Fibroblast of skin of right quadriceps (primary cell): ENCODE measurements at regions not wholly inside any gene's neighbourhood (a gene's known extent, or its start where the extent isn't known, plus 50 kb on each side); places are given as distances from the start of the nearest gene placed in this dataset.

Source experiments
- DNase-seq: peaks from one replicate; pipeline ENCODE4 v3.0.0-alpha.2; 2013

GRCh38 chr20:52473186-52473585, 281.6 kb upstream of the ZFP64 start:
- DNase-seq = no peak

GRCh38 chr20:52470561-52470960, 279.0 kb upstream of the ZFP64 start:
- no peak for DNase-seq

GRCh38 chr20:52469128-52469527, 277.5 kb upstream of the ZFP64 start:
- peak; percentile 27 for DNase-seq

- DNase-seq = no peak
Observed at GRCh38 chr20:52465991-52466390, 274.4 kb upstream of the ZFP64 start.

GRCh38 chr20:52461582-52461981, 270.0 kb upstream of the ZFP64 start:
- DNase-seq = no peak

- no peak for DNase-seq
Observed at GRCh38 chr20:52459150-52459549, 267.6 kb upstream of the ZFP64 start.

- DNase-seq = peak; percentile 30
Observed at GRCh38 chr20:52457826-52458225, 266.2 kb upstream of the ZFP64 start.

GRCh38 chr20:52454660-52455059, 263.1 kb upstream of the ZFP64 start:
- DNase-seq = peak; percentile 95

GRCh38 chr20:52448513-52449232, 257.1 kb upstream of the ZFP64 start:
- DNase-seq = no peak

GRCh38 chr20:52447225-52447551, 255.6 kb upstream of the ZFP64 start:
- DNase-seq = no peak

- peak; percentile 38 for DNase-seq
Observed at GRCh38 chr20:52446421-52447224, 255.0 kb upstream of the ZFP64 start.

- DNase-seq = no peak
Observed at GRCh38 chr20:52444455-52444854, 252.9 kb upstream of the ZFP64 start.

GRCh38 chr20:52443874-52444273, 252.3 kb upstream of the ZFP64 start:
- DNase-seq = no peak

GRCh38 chr20:52441710-52442109, 250.1 kb upstream of the ZFP64 start:
- no peak for DNase-seq

GRCh38 chr20:52439375-52439774, 247.8 kb upstream of the ZFP64 start:
- no peak for DNase-seq

- DNase-seq = no peak
Observed at GRCh38 chr20:52438326-52438963, 246.9 kb upstream of the ZFP64 start.

GRCh38 chr20:52434453-52434852, 242.9 kb upstream of the ZFP64 start:
- DNase-seq = no peak

- no peak for DNase-seq
Observed at GRCh38 chr20:52434041-52434425, 242.5 kb upstream of the ZFP64 start.

GRCh38 chr20:52433326-52434040, 241.9 kb upstream of the ZFP64 start:
- no peak for DNase-seq

GRCh38 chr20:52432740-52433139, 241.2 kb upstream of the ZFP64 start:
- DNase-seq = peak; percentile 73

- DNase-seq = no peak
Observed at GRCh38 chr20:52429029-52429428, 237.4 kb upstream of the ZFP64 start.

GRCh38 chr20:52427960-52428359, 236.4 kb upstream of the ZFP64 start:
- DNase-seq = no peak

GRCh38 chr20:52426856-52427255, 235.3 kb upstream of the ZFP64 start:
- DNase-seq = no peak
